ENCODE measurements at regions not wholly inside any gene's neighbourhood (a gene's known extent, or its start where the extent isn't known, plus 50 kb on each side); places are given as distances from the start of the nearest gene placed in this dataset.

- no peak for TF ChIP-seq POLR2A (IDR thresholded peaks at IDR 0.05; ENCODE audit: low read length)
- no peak for TF ChIP-seq GATA1 (IDR thresholded peaks at IDR 0.05; ENCODE audit: low read depth, low read length)
Observed at GRCh38 chr4:111812114-111812513, 333.1 kb upstream of the FAM241A start.
